Ascending aorta (tissue), 2 donors: ENCODE measurements at regions not wholly inside any gene's neighbourhood (a gene's known extent, or its start where the extent isn't known, plus 50 kb on each side); places are given as distances from the start of the nearest gene placed in this dataset.

ENCODE experiments used
- DNase-seq, 2 donors: peaks; one replicate each; pipeline ENCODE4 v3.0.0-alpha.2; 2019; ENCODE audit warnings: low spot score in 2 of 2
- H3K27ac ChIP-seq, 2 donors: fragments of 200-600 bp; sonication (generic); one replicate each; pipeline ENCODE4 v1.5.1; 2016 to 2017; ENCODE audit warnings: mild to moderate bottlenecking in 1 of 2
- H3K27me3 ChIP-seq: fragments of 200-600 bp; sonication (generic); one replicate; pipeline ENCODE4 v1.5.1; 2017
- H3K36me3 ChIP-seq, 2 donors: fragments of 200-600 bp; sonication (generic); one replicate each; pipeline ENCODE4 v1.5.1; 2016
- H3K4me1 ChIP-seq, 2 donors: fragments of 200-600 bp; sonication (generic); one replicate each; pipeline ENCODE4 v1.5.1; 2016 to 2017; ENCODE audit warnings: mild to moderate bottlenecking in 1 of 2
- H3K4me3 ChIP-seq, 2 donors: fragments of 200-600 bp; sonication (generic); one replicate each; pipeline ENCODE4 v1.5.1; 2016 to 2017; ENCODE audit warnings: mild to moderate bottlenecking in 1 of 2
- H3K9me3 ChIP-seq, 2 donors: fragments of 200-600 bp; sonication (generic); one replicate each; pipeline ENCODE4 v1.5.1; 2016
- intact Hi-C: fragments of 100-400 bp; cut with DNase I; formaldehyde crosslinking; loops from one replicate; pipeline ENCODE4 v1.15.1; 2023
- TF ChIP-seq, protein P1 (sequence below), 3 experiments: fragments of 200-600 bp in 2 of 3; fragments of 450-650 bp in 1 of 3; sonication (generic) in 2 of 3; IDR thresholded peaks; one replicate each; pipeline ENCODE4 v1.5.1; 2016 to 2019; ENCODE audit warnings: antibody characterized with exemption in 3 of 3, mild to moderate bottlenecking in 1 of 3, moderate library complexity in 1 of 3

DNA sequence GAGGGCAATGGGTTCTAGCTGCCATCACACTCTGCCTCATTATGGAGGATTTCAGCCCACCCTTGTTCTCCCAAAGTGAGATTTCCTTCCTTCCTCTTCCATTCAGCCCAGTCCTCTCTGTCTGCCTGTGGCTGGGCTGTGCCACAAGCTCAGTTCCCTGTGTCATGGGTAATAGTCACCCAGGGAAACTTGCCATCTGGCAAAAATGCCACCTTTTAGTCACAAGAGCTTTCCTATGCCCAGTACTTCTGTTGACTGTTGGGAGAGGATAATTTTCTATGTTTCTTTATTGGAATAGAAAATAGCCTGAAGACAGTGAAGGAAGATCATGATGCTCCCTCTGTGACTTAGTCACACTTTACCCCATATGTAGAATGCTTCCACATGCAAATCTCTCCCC, 71.4 kb downstream of the TLR4 start:
- intact Hi-C loops, result no loop called here

DNA sequence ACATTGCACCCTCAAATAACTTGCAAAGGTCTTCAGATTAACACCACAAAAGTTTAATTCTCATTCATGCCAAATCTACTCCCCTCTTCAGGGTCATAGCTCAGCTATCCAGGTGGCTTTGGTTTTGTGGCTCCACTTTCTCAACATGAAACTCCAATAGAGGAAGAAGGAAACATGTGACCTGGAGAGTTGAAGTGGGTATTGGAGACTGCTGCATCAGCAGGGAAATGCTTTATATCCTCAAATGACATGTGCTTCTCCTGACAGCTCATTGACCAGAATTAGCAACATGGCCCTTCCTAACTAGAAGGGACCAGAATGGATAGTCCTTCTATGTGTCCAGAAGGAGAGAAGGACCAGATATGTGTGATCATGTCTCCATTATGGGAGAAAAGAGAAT, 73.6 kb downstream of the TLR4 start:
- no peak overlapping the region for H3K4me3 ChIP-seq
- no peaks in the 10 kb centered on the region for H3K27me3 ChIP-seq
- no peaks in the 10 kb centered on the region for H3K36me3 ChIP-seq
- no peak for DNase-seq
- intact Hi-C loops, result no loop called here
- no peaks in the 10 kb centered on the region for H3K9me3 ChIP-seq
- peaks cover 0 to 6% of the 10 kb centered on the region in 2 donors for H3K4me1 ChIP-seq
- no peak overlapping the region for H3K27ac ChIP-seq
- TF ChIP-seq, protein P1, sequence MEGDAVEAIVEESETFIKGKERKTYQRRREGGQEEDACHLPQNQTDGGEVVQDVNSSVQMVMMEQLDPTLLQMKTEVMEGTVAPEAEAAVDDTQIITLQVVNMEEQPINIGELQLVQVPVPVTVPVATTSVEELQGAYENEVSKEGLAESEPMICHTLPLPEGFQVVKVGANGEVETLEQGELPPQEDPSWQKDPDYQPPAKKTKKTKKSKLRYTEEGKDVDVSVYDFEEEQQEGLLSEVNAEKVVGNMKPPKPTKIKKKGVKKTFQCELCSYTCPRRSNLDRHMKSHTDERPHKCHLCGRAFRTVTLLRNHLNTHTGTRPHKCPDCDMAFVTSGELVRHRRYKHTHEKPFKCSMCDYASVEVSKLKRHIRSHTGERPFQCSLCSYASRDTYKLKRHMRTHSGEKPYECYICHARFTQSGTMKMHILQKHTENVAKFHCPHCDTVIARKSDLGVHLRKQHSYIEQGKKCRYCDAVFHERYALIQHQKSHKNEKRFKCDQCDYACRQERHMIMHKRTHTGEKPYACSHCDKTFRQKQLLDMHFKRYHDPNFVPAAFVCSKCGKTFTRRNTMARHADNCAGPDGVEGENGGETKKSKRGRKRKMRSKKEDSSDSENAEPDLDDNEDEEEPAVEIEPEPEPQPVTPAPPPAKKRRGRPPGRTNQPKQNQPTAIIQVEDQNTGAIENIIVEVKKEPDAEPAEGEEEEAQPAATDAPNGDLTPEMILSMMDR (IDR thresholded peaks at IDR 0.05), result no peak

More for the DNA sequence above, 71.4 kb downstream of the TLR4 start:
- TF ChIP-seq, protein P1 (IDR thresholded peaks at IDR 0.05), result no peak
- H3K9me3 ChIP-seq, result no peaks in the 10 kb centered on the region
- H3K4me3 ChIP-seq, result no peak overlapping the region
- H3K4me1 ChIP-seq, result peaks cover 0 to 6% of the 10 kb centered on the region in 2 donors
- peak in 1 of 2 donors; percentile 64 for DNase-seq
- no peak overlapping the region for H3K27ac ChIP-seq
- H3K27me3 ChIP-seq, result no peaks in the 10 kb centered on the region
- H3K36me3 ChIP-seq, result no peaks in the 10 kb centered on the region

DNA sequence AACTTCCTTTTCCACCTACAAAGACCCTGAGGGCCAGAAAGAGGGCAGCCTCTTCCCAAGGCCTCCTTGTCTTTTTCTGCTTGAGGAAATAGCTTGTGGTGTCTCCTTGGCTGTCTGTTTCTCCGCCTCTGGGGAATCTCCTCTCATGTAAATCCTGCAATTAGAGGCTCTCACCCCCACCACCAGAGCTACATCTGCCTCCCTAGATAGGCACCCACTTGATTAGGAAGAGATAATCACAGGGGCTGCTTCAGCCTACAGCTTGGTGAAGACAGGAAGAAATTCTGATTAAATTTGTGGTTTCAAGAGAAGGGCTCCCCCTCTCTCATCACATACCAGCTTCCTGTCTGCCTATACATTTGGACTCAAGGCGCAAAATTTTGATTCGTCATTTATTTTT, 75.6 kb downstream of the TLR4 start:
- Histone ChIP-seq H3K27ac (no peak overlapping the region), H3K4me3 (no peak overlapping the region), H3K27me3 (no peaks in the 10 kb centered on the region), H3K9me3 (no peaks in the 10 kb centered on the region), H3K4me1 (peaks cover 0 to 14% of the 10 kb centered on the region in 2 donors), H3K36me3 (no peaks in the 10 kb centered on the region)
- TF ChIP-seq, protein P1 (IDR thresholded peaks at IDR 0.05), result no peak
- no peak for DNase-seq
- intact Hi-C loops, result loop anchor here (10.0 kb wide), 1 partner anchor 135 kb away; no protein-coding TSS in a partner anchor

GRCh38 chr9:117782931-117783788, 79.0 kb downstream of the TLR4 start:
- Histone ChIP-seq H3K36me3 (no peaks in the 10 kb centered on the region), H3K27me3 (no peaks in the 10 kb centered on the region), H3K9me3 (no peaks in the 10 kb centered on the region), H3K27ac (peak overlapping the region in 1 of 2 donors; percentile 27), H3K4me1 (peaks cover 0 to 14% of the 10 kb centered on the region in 2 donors), H3K4me3 (peak overlapping the region; percentile 47 to 57)
- intact Hi-C loops, result loop anchor here (10.0 kb wide), 1 partner anchor 138 kb away; no protein-coding TSS in a partner anchor
- peak in 1 of 2 donors; percentile 86 for DNase-seq
- TF ChIP-seq, protein P1 (IDR thresholded peaks at IDR 0.05), result peak; percentile 64 to 82 (median 78)

- TF ChIP-seq, protein P1 (IDR thresholded peaks at IDR 0.05), result no peak
- Histone ChIP-seq H3K4me1 (peaks cover 0 to 12% of the 10 kb centered on the region in 2 donors), H3K4me3 (peak overlapping the region in 1 of 2 donors; percentile 57), H3K36me3 (no peaks in the 10 kb centered on the region), H3K9me3 (no peaks in the 10 kb centered on the region), H3K27ac (no peak overlapping the region), H3K27me3 (no peaks in the 10 kb centered on the region)
- intact Hi-C loops, result loop anchor here (10.0 kb wide), 1 partner anchor 139 kb away; no protein-coding TSS in a partner anchor
- no peak for DNase-seq
Observed at GRCh38 chr9:117783828-117784227, 79.6 kb downstream of the TLR4 start.
